ENCODE measurements at regions not wholly inside any gene's neighbourhood (a gene's known extent, or its start where the extent isn't known, plus 50 kb on each side); places are given as distances from the start of the nearest gene placed in this dataset.

DNA sequence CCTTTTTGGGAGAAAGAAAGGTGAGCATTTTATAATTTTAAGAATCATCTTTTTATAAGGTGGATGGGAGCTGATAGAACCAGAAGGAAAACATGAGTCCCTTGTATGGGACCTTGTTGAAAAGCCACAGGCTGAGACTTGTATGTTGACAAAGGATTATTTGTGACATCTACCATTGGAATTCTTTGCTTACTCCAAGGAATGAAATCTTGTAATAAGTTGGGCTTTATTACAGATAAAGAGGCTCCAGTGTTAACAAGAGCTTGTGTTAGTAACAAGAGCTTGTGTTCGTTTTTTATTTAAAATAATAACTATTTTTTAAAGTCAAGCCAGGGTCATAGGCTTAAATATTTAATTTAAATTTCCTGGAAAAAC lies 201.1 kb upstream of the CHRM3 start:
- Histone ChIP-seq H3K36me3 (no peaks in the 10 kb centered on the region), H3K27me3 (no peaks in the 10 kb centered on the region), H3K9me3 (no peaks in the 10 kb centered on the region), H3K9ac (no peak overlapping the region), H3K4me2 (no peak overlapping the region), H3K27ac (no peak overlapping the region), H3K4me1 (no peaks in the 10 kb centered on the region), H3K4me3 (no peak overlapping the region), H4K20me1 (no peaks in the 10 kb centered on the region)
- no peak for TF ChIP-seq Cebpa-rat (IDR thresholded peaks at IDR 0.05)

DNA sequence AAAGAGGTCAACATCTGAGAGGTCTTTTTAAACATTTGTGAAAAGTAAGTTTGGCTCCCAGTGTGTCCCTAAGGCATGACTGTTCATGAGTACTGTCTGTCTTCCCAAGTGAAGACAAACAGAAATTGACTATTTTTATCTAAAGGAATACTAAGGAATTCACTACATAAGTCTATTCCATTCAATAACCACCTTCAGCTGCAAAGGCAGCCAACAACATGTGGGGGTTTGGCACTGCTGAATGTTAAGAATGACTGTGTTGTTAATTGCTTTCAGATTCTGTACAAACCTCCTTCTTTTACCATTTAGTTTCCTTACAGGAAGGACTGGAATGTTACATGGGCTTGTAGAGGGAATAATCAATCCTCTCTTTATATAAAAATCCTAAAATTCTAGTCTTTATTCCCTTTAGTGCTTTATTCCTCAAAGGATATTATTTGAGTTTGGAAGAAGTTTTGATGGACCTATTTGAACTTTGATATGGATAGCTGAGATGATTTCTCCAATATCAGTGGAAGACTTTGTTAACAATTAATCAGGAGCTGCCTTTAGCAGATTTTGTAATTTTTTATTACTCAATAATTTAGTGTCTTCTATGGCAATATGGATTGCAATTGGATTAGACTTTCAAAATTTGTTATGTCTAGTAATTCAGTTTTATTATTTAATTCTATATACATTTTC lies 201.7 kb upstream of the CHRM3 start:
- no peak for TF ChIP-seq Cebpa-rat (IDR thresholded peaks at IDR 0.05)
- no peak overlapping the region for H3K4me3 ChIP-seq
- H3K9me3 ChIP-seq, result no peaks in the 10 kb centered on the region
- no peaks in the 10 kb centered on the region for H3K4me1 ChIP-seq
- no peaks in the 10 kb centered on the region for H4K20me1 ChIP-seq
- H3K36me3 ChIP-seq, result no peaks in the 10 kb centered on the region
- H3K4me2 ChIP-seq, result no peak overlapping the region
- H3K27ac ChIP-seq, result no peak overlapping the region
- no peak overlapping the region for H3K9ac ChIP-seq
- no peaks in the 10 kb centered on the region for H3K27me3 ChIP-seq

DNA sequence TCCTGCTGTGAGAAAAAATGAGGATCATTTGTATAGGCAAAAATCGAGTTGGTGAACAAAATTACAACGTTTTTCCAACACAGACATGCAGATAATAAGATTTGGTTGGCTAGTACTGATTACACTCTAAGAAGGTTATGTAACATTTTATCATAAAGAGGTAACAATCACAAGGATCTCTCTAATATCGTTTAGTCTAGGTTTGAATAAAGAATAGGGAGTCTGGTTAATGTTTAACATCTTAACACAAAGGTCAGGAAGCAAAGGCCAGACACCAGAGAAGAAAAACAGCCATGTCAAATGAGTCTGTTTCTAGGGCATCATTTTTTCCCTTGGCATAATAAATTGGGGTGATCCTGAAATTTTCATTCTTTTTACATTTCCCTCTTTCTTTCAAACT lies 207.4 kb upstream of the CHRM3 start:
- no peaks in the 10 kb centered on the region for H4K20me1 ChIP-seq
- H3K4me3 ChIP-seq, result no peak overlapping the region
- H3K4me1 ChIP-seq, result no peaks in the 10 kb centered on the region
- no peaks in the 10 kb centered on the region for H3K36me3 ChIP-seq
- no peak for TF ChIP-seq Cebpa-rat (IDR thresholded peaks at IDR 0.05)
- H3K9ac ChIP-seq, result no peak overlapping the region
- H3K27me3 ChIP-seq, result no peaks in the 10 kb centered on the region
- no peak overlapping the region for H3K4me2 ChIP-seq
- H3K27ac ChIP-seq, result no peak overlapping the region
- no peaks in the 10 kb centered on the region for H3K9me3 ChIP-seq

DNA sequence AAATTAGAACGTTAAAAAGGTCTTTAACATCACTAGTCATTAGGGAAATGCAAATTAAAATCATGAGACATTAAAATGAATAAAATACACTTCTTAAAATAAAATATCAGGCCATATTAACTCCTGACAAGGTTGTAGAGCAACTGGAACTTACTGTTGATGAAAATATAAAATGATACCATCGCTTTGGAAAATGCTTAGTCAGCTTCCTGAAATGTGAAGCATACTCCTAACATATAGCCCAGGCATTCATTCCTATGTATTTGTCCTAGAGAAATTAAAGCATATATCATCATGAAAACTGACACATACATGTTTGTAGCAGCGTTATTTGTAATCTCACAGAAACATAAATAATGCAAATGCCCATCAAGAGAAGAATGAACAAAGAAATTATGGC lies 211.5 kb upstream of the CHRM3 start:
- Histone ChIP-seq H3K4me2 (no peak overlapping the region), H3K27me3 (no peaks in the 10 kb centered on the region), H3K4me3 (no peak overlapping the region), H4K20me1 (no peaks in the 10 kb centered on the region), H3K9me3 (no peaks in the 10 kb centered on the region), H3K9ac (no peak overlapping the region), H3K36me3 (no peaks in the 10 kb centered on the region), H3K4me1 (no peaks in the 10 kb centered on the region), H3K27ac (no peak overlapping the region)
- TF ChIP-seq Cebpa-rat (IDR thresholded peaks at IDR 0.05), result no peak

DNA sequence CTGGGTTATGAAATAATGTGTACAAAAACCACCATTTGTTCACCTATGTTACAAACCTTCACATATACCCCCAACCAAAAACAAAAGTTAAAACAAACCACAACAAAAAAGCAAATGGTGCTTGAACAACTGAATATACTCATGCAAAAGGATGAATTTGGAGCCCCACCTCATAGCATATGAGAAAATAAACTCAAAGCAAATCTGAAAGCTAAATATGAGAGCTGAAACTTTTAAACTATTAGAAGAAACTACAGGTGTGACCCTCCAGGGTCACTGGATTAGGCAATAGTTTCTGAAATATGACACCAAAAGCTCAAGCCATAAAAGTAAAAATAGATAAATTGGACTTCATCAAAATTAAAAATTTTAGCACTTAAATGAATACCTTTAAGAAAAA lies 215.5 kb upstream of the CHRM3 start:
- H4K20me1 ChIP-seq, result no peaks in the 10 kb centered on the region
- no peak overlapping the region for H3K4me2 ChIP-seq
- no peaks in the 10 kb centered on the region for H3K4me1 ChIP-seq
- H3K4me3 ChIP-seq, result no peak overlapping the region
- no peak overlapping the region for H3K9ac ChIP-seq
- TF ChIP-seq Cebpa-rat (IDR thresholded peaks at IDR 0.05), result no peak
- no peaks in the 10 kb centered on the region for H3K9me3 ChIP-seq
- no peak overlapping the region for H3K27ac ChIP-seq
- no peaks in the 10 kb centered on the region for H3K27me3 ChIP-seq
- H3K36me3 ChIP-seq, result no peaks in the 10 kb centered on the region

DNA sequence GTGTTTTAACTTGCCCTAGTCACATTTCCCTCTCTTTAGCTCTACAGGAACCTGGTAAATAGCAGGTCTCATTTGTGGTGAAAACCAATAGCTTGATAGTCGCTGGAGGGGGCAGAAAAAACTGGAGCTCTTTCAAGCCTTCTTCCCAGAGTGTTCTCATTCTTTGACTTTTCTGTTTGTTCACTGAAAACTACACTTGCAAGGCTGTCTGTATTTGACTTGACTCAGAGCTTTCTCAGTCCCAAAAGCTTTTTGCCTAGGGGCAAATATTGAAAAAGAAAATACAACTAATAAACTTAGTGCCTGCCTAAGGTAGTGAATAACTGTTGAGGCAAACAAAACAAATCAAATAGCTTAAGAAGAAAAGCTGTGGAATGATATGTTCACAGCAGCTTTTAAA lies 217.1 kb upstream of the CHRM3 start:
- TF ChIP-seq Cebpa-rat (IDR thresholded peaks at IDR 0.05), result no peak
- Histone ChIP-seq H3K27ac (no peak overlapping the region), H3K36me3 (no peaks in the 10 kb centered on the region), H3K27me3 (no peaks in the 10 kb centered on the region), H3K4me3 (no peak overlapping the region), H4K20me1 (no peaks in the 10 kb centered on the region), H3K9me3 (no peaks in the 10 kb centered on the region), H3K9ac (no peak overlapping the region), H3K4me2 (no peak overlapping the region), H3K4me1 (no peaks in the 10 kb centered on the region)

DNA sequence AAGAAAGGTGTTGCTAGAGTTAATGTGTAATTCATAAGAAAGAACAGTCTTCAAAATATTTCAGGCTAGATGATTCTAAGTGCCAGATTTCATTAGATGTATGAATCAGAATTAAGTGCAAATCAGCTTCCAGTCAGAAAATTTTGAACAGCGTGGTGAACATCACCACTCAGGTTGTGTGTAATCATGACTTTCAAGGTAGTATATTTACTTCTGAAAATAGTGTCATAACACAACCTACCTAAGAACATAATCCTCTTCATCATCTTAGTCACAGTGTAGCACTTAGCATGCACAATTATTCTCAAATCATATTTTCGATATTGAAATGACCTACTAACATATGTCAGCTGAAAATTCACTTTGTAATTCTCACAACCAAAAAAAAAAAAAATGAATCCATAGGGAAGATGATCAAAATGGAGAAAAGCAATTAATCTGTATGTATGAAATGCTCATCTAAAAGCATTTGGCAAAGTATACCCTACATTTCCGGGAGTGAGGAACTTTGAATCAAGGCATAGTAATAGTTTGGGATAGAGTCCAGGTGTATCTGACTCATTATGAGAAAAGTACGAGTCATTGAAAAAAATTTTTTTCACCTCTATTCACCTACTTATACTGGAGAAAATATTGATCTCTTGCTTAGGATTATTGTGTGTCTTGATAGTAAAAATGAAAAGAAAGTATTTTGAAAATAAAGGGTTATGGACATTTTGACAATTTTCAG lies 221.8 kb upstream of the CHRM3 start:
- no peak for TF ChIP-seq Cebpa-rat (IDR thresholded peaks at IDR 0.05)
- no peak overlapping the region for H3K4me3 ChIP-seq
- no peak overlapping the region for H3K9ac ChIP-seq
- no peaks in the 10 kb centered on the region for H3K9me3 ChIP-seq
- H3K27ac ChIP-seq, result no peak overlapping the region
- H3K27me3 ChIP-seq, result no peaks in the 10 kb centered on the region
- H3K4me1 ChIP-seq, result no peaks in the 10 kb centered on the region
- no peaks in the 10 kb centered on the region for H4K20me1 ChIP-seq
- H3K4me2 ChIP-seq, result no peak overlapping the region
- no peaks in the 10 kb centered on the region for H3K36me3 ChIP-seq

DNA sequence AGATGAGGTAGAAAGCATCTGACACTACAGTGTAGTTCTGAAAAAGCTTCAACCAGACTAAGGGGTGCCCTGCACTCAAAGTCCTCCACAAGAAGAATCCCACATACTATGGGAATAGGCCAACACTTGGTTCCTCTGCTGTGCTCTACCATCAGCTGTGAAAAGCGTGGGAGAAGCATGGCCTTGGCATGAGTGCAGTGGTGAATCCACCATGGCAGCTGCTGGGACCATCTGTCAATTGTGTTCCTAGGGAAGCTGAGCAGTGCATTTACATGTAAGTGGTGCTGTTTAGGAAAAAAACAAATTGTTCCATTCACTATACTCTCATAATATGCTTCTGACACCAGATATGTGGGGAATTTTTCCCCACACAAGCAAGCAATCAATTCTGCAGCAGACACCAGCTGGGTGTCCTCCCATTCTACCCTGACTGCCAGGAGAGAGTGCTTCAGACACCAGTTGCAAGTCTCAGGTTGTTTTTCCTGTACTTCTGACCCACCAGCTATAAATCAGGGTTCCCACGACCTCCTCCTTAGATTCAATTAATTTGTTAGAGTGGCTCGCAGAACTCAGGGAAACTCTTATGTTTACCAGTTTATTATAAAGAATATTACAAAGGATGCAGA lies 230.8 kb upstream of the CHRM3 start:
- TF ChIP-seq Cebpa-rat (IDR thresholded peaks at IDR 0.05), result no peak
- H3K27ac ChIP-seq, result no peak overlapping the region
- no peaks in the 10 kb centered on the region for H4K20me1 ChIP-seq
- no peaks in the 10 kb centered on the region for H3K27me3 ChIP-seq
- no peak overlapping the region for H3K9ac ChIP-seq
- no peaks in the 10 kb centered on the region for H3K4me1 ChIP-seq
- H3K4me2 ChIP-seq, result no peak overlapping the region
- no peak overlapping the region for H3K4me3 ChIP-seq
- no peaks in the 10 kb centered on the region for H3K9me3 ChIP-seq
- no peaks in the 10 kb centered on the region for H3K36me3 ChIP-seq

DNA sequence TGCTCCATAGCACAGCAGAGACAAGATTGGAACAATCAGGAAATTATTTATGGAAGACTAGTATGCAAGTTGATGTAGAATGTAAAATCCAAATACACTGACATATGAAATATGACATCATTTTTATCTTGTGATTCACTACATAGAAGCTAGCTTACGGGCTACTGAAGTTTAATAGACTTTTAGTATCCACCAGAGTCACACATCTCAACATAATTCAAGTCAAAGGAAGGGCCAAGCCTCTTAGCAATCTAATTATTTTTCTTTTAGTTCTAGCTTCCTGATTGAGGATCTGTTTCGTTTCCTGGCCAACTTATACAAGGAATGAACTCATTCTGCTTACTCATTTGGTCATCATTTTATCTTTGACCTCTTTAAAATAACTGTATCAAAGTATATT lies 234.4 kb upstream of the CHRM3 start:
- TF ChIP-seq Cebpa-rat (IDR thresholded peaks at IDR 0.05), result no peak
- H3K27me3 ChIP-seq, result no peaks in the 10 kb centered on the region
- no peaks in the 10 kb centered on the region for H3K9me3 ChIP-seq
- H3K27ac ChIP-seq, result no peak overlapping the region
- H3K4me3 ChIP-seq, result no peak overlapping the region
- H3K9ac ChIP-seq, result no peak overlapping the region
- H4K20me1 ChIP-seq, result no peaks in the 10 kb centered on the region
- H3K36me3 ChIP-seq, result no peaks in the 10 kb centered on the region
- no peak overlapping the region for H3K4me2 ChIP-seq
- no peaks in the 10 kb centered on the region for H3K4me1 ChIP-seq

DNA sequence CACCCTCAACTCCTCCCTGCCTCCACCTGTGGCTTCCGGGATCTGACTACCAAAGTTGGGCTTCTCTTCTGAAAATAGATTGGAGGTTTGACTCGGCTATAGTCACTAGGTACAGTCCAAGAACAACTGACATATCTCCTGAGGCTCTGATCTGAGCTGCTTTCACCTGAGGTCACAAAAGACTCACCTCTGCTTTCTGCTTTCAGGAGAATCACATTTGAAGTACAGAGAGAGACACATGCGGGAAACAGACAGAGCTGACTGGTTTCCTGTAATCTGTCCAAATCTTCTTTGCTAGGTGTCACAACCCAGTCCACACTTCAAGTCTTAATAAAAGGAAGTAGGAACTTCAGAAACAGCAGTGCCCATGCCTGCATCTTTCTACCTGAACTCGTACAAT lies 245.4 kb upstream of the CHRM3 start:
- Histone ChIP-seq H3K27ac (no peak overlapping the region), H3K4me3 (no peak overlapping the region), H3K9me3 (no peaks in the 10 kb centered on the region), H3K4me2 (no peak overlapping the region), H3K4me1 (no peaks in the 10 kb centered on the region), H3K27me3 (no peaks in the 10 kb centered on the region), H3K36me3 (no peaks in the 10 kb centered on the region), H4K20me1 (no peaks in the 10 kb centered on the region), H3K9ac (no peak overlapping the region)
- TF ChIP-seq Cebpa-rat (IDR thresholded peaks at IDR 0.05), result no peak

Measured in BLaER1 (cell line).